GM18873 (cell line): ENCODE measurements at regions not wholly inside any gene's neighbourhood (a gene's known extent, or its start where the extent isn't known, plus 50 kb on each side); places are given as distances from the start of the nearest gene placed in this dataset.

ENCODE experiments used
- ATAC-seq: cut with Tn5 transposase; IDR thresholded peaks from one replicate; pipeline ENCODE4 v1.9.1; 2021; ENCODE audit warnings: mild to moderate bottlenecking, moderate library complexity, moderate number of reproducible peaks; ENCODE audit not compliant: unreplicated experiment, low FRiP score

- no peak for ATAC-seq
These were observed 126.7 kb upstream of the FOXF1 start for GRCh38 chr16:86383488-86384262.

GRCh38 chr16:86384263-86384649 lies 126.1 kb upstream of the FOXF1 start:
- no peak for ATAC-seq

DNA sequence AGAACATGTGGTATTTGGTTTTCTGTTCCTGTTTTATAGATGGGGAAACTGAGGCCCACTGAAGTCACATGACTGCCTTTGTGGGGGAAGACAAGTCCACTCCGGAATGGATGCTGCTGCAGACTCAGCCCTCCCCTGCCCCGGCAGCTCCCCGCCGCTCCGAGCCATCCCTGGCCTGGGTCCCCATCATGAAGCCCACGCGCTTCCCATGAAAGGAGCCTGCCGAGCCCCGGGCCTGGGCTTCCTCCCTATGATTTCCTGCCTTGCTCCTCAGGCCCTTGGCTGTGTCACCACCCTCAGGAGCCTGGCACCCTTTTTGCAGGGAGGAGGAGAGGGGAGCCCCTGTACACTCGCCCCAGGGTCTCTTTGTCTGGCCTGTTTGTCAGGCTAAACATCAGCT lies 125.3 kb upstream of the FOXF1 start:
- ATAC-seq = no peak

DNA sequence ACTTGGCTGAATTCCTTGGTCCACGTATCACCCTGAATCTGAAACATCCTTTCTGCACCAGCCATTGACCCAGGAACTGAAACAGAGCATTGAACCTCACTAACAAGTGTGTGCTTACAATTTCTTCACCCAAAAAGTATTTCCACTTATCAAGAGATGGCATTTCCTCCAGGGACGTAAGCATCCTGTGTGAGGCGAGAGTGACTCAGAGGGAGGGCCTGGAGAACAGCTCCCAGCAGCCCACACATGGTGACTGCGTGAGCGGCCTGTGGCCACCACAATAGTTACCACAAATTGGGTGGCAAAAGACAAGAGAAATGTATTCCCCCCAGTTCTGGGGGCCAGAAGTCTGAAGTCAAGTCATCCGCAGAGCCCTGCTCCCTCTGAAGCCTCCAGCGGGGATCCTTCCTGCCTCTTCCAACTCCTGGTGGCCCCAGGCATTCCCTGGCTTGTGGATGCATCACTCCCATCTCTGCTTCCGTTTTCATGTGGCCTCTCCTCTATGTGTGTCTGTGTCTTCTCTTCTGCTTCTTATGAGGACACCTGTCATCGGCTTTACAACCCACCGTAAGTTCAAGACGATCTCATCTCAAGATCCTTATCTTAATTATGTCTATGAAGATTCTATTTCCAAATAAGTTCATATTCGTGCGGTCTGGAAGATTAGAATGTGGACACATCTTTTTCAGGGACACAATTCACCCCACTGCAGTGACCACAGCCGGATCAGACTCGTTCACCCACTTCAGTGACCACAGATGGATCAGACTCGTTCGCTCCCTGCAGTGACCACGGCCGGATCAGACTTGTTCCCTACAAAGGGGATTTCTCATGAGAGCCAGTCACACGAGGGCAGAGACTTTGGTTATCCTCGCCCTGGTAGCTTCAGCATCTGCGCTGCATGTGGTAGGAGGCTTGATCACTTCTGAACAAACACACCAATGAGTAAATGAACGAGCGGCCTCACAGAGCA lies 122.6 kb upstream of the FOXF1 start:
- no peak for ATAC-seq

GRCh38 chr16:86388976-86389375 lies 121.4 kb upstream of the FOXF1 start:
- no peak for ATAC-seq

DNA sequence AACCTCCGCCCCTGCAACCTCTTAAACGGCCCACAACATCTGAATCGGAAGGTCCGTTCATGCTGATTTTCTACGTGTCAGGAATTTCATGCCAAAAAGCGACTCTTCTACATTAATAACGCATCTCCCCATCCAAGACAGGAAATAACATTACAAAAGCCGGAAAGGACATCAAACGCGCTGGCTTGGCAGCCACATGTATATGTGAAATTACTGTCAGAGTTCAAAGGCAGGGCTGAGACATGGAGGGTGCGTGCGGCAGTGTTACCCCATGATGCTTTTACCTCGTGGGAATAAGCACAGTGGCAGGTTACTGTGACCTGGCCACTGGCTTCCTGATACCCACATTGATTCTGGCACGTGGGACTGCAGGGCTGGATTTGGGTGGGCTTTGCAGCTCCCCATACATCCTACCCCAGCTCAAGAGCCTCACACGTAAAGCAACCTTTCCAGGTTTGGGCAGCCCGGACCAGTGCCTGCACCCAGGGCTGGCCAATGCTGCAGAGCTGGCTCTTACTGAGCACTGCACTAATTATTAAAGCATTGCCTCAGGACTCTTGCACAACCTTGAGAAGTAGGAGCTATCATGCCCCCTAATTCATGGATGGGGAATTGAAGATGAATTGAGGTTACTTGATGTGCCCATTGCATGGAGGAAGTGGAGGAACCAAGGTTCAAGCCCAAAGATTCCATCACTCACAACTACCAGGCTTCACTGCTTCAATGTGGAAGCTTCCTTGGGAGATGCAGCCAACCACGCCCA lies 120.6 kb upstream of the FOXF1 start:
- ATAC-seq = no peak

DNA sequence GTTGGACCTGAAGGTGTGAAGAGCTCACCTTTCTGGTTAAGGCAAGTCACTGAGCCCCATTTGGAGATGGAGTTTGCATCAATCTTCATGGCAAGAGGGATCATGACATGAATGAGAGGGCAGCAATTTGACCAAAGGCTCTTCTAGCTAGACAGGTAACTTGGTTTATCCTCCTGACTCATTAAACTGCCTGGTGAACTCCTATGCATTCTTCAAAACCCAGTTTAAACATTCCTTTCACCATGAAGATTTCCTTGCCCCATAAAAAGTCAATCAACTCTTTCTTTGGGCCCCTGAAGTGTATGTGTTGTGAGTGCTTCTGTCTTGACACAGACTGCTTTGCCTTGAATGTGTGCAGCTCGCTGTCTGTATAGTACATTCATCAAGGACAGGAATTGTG lies 120.0 kb upstream of the FOXF1 start:
- ATAC-seq = no peak

GRCh38 chr16:86391486-86391885 lies 118.8 kb upstream of the FOXF1 start:
- ATAC-seq = no peak

DNA sequence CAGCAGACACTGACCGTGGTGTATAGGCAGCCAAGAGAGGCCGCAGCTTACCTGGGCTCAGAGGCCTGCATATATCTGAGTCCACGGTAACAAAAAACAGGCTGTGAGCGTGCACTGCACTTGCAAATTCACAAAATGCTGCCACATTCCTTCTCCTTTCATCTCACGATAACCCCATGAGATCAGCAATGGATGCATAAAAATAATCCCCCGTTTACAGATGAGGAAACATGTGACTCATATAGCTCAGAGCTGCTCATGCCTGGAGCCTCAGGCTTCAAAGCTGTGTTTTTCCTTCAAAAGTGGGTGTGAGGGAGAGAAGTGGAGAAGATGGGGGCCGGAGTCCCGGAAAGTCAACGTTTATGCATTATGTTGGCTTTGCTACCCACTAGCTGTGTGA lies 118.3 kb upstream of the FOXF1 start:
- ATAC-seq = no peak

- no peak for ATAC-seq
These were observed 117.7 kb upstream of the FOXF1 start for GRCh38 chr16:86392436-86393152.

DNA sequence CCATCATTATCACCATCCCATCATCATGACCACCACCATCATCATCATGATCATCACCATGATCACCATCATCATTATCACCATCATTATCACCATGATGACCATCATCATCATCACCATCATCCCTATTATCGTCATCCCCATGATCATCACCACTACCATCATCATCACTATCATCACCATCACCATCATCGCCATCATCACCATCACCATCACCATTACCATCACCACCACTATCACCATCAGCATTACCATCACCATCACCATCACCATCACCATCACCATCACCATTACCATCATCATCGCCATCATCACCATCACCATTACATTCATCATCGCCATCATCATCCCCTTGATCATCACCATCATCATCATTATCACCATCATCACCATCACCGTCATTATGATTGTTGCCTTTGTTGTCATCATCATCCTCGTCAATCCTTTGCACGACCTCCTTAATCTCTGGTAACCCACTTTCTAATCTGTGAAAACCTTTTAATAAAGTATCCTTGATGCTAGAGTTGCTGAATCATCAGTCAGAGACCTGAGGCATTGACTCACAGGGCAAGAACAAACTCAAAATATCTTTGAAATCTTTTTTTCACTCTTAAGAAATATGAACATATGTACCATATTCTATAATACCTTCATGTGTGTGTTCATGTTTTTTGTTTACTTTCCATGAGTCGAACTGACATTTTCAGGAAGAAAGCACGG lies 116.3 kb upstream of the FOXF1 start:
- no peak for ATAC-seq

- ATAC-seq = no peak
These were observed 114.8 kb upstream of the FOXF1 start for GRCh38 chr16:86395477-86395876.

DNA sequence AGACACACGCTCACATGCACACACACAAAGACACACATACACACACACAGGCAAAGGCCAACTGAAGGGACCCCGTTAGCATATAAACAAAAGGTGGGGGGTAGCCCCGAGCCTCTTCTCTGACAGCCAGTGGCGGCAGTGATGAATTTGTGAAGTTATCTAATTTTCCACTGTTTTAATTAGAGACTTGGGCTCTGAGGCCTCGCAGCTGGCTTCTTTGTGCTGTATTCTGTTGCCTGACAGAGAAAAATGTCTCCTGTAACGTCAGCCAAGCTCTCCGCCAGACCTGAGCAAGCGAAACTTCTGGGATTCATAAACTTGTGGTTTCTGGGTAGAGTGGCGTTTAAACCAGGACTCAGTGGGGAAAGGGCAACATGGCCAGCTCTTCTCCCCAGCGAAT lies 113.9 kb upstream of the FOXF1 start:
- no peak for ATAC-seq

DNA sequence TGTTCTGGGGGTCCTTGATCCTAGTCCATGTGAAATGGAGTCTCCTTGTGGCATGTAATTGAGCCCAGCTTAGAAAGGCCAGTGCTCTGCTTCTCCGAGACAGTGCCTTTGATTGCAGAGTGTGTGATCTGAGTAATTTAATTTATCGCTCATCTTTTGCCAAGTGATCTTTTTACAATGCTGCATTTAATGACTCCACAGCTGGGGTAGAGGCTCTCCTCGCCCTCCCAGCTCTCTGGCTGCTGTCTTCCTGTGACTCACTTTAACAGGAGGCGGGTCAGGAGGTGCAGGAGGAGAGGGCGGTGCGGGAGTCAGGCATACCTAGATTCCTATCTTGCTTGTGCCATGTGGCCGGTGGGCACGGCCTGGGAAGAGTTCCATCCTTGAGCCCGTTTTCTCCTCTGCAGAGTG lies 113.4 kb upstream of the FOXF1 start:
- ATAC-seq = no peak

DNA sequence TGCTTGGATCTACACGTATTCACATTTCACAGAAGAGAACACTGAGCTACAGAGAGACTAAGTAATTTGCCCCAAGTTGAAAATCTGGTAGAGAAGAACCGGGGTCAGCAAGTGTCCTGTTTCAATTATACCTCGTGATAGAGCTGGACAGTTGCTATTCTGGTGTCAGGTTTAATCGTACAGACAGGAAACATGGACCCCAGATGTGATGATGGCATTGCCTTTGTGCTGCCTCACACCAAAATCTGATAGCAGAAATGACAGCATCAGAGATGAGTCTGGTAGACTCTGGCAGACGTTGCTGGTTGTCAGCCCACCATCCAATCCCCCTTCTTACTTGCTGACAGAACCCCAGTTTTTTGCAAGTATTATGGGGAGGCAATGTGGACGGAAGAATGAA lies 112.1 kb upstream of the FOXF1 start:
- ATAC-seq = no peak

GRCh38 chr16:86398622-86399021 lies 111.7 kb upstream of the FOXF1 start:
- ATAC-seq = no peak

GRCh38 chr16:86401126-86401525 lies 109.2 kb upstream of the FOXF1 start:
- ATAC-seq = no peak

DNA sequence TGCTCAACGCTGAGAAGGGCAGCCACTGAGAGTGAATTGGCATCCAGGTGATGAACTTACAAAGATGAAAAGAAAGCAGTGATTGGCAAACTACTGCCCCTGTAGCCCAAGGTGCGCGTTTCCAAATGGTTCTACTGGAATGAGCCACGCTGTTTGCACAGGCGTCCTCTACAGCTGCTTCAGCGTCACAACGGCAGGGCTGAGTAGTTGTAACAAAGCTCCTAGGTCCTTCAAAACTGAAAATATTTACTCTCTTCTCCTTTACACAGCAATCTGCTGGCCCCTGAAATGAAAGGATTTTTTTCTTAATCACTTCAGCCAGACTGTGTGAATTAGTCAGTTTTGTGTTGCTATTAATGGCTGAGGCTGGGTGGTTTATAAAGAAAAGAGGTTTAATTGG lies 107.2 kb upstream of the FOXF1 start:
- ATAC-seq = no peak

DNA sequence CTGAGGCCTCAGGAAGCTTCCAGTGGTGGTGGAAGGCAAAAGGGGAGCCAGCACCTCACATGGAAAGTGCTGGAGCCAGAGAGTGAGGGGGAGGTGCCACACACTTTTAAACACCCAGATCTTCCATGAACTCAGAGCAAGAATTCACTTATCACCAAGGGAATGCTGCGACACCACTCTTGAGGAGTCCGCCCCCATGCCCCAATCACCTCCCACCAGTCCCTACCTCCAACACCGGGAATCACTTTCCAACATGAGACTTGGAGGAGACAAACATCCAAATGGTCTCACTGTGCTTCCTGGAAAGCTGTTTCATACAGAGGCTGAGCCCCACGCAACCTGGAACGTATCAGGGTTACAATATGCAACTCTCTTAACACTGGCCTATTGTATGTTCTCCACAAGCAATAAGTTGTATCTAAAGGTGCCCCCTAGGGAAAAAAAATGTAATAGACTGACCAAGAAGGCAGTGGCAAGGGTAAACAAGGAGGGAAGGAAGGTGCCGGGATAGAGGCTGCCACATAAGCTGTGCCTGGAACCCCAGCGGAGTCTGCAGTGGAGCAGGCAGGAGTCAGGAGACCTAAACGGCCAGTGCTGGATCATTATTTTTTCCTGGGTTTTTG lies 106.7 kb upstream of the FOXF1 start:
- no peak for ATAC-seq
